Gastroesophageal sphincter (tissue), 3 donors: ENCODE measurements at regions not wholly inside any gene's neighbourhood (a gene's known extent, or its start where the extent isn't known, plus 50 kb on each side); places are given as distances from the start of the nearest gene placed in this dataset.

ENCODE experiments used
- POLR2A ChIP-seq, 2 donors: fragments of 450-650 bp; IDR thresholded peaks; one replicate each; pipeline ENCODE4 v1.6.1; 2017; ENCODE audit warnings: antibody characterized with exemption in 2 of 2, mild to moderate bottlenecking in 2 of 2, moderate library complexity in 1 of 2
- POLR2AphosphoS5 ChIP-seq: sonication (generic); formaldehyde crosslinking; IDR thresholded peaks from one replicate; pipeline ENCODE4 v1.6.1; 2017; ENCODE audit warnings: antibody characterized with exemption
- TF ChIP-seq, protein P1 (sequence below), 4 experiments: fragments of 200-600 bp in 2 of 4; fragments of 450-650 bp in 2 of 4; sonication (generic) in 1 of 4; IDR thresholded peaks; one replicate each; pipeline ENCODE4 v1.5.1; 2017 to 2019; ENCODE audit warnings: antibody characterized with exemption in 4 of 4, mild to moderate bottlenecking in 2 of 4, moderate library complexity in 2 of 4

GRCh38 chr20:12276011-12276673, 358.4 kb downstream of the BTBD3 start:
- no peak for TF ChIP-seq POLR2AphosphoS5
- no peak for TF ChIP-seq POLR2A (IDR thresholded peaks at IDR 0.05)
- TF ChIP-seq, protein P1, sequence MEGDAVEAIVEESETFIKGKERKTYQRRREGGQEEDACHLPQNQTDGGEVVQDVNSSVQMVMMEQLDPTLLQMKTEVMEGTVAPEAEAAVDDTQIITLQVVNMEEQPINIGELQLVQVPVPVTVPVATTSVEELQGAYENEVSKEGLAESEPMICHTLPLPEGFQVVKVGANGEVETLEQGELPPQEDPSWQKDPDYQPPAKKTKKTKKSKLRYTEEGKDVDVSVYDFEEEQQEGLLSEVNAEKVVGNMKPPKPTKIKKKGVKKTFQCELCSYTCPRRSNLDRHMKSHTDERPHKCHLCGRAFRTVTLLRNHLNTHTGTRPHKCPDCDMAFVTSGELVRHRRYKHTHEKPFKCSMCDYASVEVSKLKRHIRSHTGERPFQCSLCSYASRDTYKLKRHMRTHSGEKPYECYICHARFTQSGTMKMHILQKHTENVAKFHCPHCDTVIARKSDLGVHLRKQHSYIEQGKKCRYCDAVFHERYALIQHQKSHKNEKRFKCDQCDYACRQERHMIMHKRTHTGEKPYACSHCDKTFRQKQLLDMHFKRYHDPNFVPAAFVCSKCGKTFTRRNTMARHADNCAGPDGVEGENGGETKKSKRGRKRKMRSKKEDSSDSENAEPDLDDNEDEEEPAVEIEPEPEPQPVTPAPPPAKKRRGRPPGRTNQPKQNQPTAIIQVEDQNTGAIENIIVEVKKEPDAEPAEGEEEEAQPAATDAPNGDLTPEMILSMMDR (IDR thresholded peaks at IDR 0.05): no peak
